Cerebellar nuclear complex (tissue), 1 donor: ENCODE measurements at regions not wholly inside any gene's neighbourhood (a gene's known extent, or its start where the extent isn't known, plus 50 kb on each side); places are given as distances from the start of the nearest gene placed in this dataset.
"Not testable (repeated sequence)": the region's sequence is repeated elsewhere in the genome, so short reads cannot be mapped to it uniquely, and the experiment has no call there.

Experiments
- DNase-seq, 2 experiments: peaks; one replicate each; lab custom pipeline; 2025; lab: John Stamatoyannopoulos, UW

- no peak for DNase-seq
Measured at GRCh38 chr3:118525077-118525476, 509.6 kb downstream of the IGSF11 start.

- DNase-seq, result no peak
Measured at GRCh38 chr3:118526758-118527513, 507.7 kb downstream of the IGSF11 start.

- DNase-seq, result no peak
Measured at GRCh38 chr3:118527514-118528044, 507.1 kb downstream of the IGSF11 start.

GRCh38 chr3:118529554-118529953 is 505.1 kb downstream of the IGSF11 start:
- no peak for DNase-seq

GRCh38 chr3:118530350-118530922 is 504.2 kb downstream of the IGSF11 start:
- no peak for DNase-seq

GRCh38 chr3:118530927-118531356 is 503.7 kb downstream of the IGSF11 start:
- not testable (repeated sequence) for DNase-seq

GRCh38 chr3:118531816-118532215 is 502.8 kb downstream of the IGSF11 start:
- DNase-seq, result no peak

- DNase-seq, result no peak
Measured at GRCh38 chr3:118533676-118534075, 501.0 kb downstream of the IGSF11 start.

GRCh38 chr3:118534519-118534918 is 500.1 kb downstream of the IGSF11 start:
- DNase-seq, result no peak

GRCh38 chr3:118536764-118537163 is 497.9 kb downstream of the IGSF11 start:
- DNase-seq, result no peak

GRCh38 chr3:118537454-118537853 is 497.2 kb downstream of the IGSF11 start:
- no peak for DNase-seq

- no peak for DNase-seq
Measured at GRCh38 chr3:118538187-118538586, 496.5 kb downstream of the IGSF11 start.

- not testable (repeated sequence) for DNase-seq
Measured at GRCh38 chr3:118539820-118540447, 494.7 kb downstream of the IGSF11 start.

- not testable (repeated sequence) for DNase-seq
Measured at GRCh38 chr3:118540448-118540821, 494.2 kb downstream of the IGSF11 start.

- no peak for DNase-seq
Measured at GRCh38 chr3:118540826-118541225, 493.8 kb downstream of the IGSF11 start.

GRCh38 chr3:118541796-118542195 is 492.9 kb downstream of the IGSF11 start:
- DNase-seq, result no peak

- DNase-seq, result no peak
Measured at GRCh38 chr3:118543832-118544231, 490.8 kb downstream of the IGSF11 start.

- no peak for DNase-seq
Measured at GRCh38 chr3:118544458-118544857, 490.2 kb downstream of the IGSF11 start.

- DNase-seq, result no peak
Measured at GRCh38 chr3:118548434-118548833, 486.2 kb downstream of the IGSF11 start.

- no peak for DNase-seq
Measured at GRCh38 chr3:118550122-118550521, 484.5 kb downstream of the IGSF11 start.

GRCh38 chr3:118550556-118550955 is 484.1 kb downstream of the IGSF11 start:
- DNase-seq, result no peak

GRCh38 chr3:118554148-118554838 is 480.4 kb downstream of the IGSF11 start:
- DNase-seq, result no peak
